RKO (cell line): ENCODE measurements at regions not wholly inside any gene's neighbourhood (a gene's known extent, or its start where the extent isn't known, plus 50 kb on each side); places are given as distances from the start of the nearest gene placed in this dataset.
"Not testable (repeated sequence)": the region's sequence is repeated elsewhere in the genome, so short reads cannot be mapped to it uniquely, and the experiment has no call there.

Experiments
- DNase-seq: peaks from one replicate; pipeline ENCODE4 v3.0.0-alpha.2; 2016; ENCODE audit warnings: low spot score

DNA sequence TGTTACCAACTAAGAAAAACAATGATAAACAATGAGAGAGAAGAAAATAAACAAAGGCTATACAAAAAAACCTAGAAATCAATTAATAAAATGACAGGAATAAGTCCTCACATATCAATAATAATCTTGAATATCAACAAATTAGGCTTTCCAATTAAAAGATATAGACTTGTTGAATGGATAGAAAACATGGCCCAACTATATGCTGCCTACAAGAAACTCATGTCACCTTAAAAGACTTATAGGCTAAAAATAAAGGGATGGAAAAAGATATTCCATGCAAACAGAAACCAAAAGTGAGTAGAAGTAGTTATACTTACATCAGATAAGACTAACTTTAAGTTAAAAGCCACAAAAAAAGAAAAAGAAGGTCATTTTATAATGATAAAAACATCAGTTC is 183.9 kb downstream of the MYRFL start:
- no peak for DNase-seq

DNA sequence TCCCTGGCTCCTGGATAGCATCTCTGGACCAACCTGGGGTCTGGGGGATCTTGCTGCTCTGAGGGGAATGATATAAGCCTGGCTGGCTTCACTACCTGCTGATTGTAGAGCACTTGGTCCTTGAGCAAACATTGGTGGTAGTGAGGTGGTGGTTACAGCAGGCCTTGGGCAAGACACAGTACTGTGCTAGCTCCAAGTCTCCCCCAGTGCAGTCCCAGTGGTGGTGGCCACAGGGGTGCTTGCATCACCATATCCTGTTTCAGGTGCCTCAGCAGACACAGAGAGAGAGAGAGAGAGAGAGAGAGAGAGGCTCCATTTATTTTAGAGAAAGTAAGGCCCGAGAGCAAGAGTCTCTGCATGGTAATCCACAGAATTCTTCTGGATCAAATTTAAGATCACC is 186.3 kb downstream of the MYRFL start:
- no peak for DNase-seq

DNA sequence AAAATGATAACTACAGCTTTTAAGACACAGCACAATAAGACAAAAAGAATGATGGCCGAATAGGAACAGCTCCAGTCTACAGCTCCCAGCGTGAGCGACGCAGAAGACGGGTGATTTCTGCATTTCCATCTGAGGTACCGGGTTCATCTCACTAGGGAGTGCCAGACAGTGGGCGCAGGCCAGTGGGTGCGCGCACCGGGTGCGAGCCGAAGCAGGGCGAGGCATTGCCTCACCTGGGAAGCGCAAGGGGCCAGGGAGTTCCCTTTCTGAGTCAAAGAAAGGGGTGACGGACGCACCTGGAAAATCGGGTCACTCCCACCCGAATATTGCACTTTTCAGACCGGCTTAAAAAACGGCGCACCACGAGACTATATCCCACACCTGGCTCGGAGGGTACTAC is 188.0 kb downstream of the MYRFL start:
- not testable (repeated sequence) for DNase-seq

DNA sequence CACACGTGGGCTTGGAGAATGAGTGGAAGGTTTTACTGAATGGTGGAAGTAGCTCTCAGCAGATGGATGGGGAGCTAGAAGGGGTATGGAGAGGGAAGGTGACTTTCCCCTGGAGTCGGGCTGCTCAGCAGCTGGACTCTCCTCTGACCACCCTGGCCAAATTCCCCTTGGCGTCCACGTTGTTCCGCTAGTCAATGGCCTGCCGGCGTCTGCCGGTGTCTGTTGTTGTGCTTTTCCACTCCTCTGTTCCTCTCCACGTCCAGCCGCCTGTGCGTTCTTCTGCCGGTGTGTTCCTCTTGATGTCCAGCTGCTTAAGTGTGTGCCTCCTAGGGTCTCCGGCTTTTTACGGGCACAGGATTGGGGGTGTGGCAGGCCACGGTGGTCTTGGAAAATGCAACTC is 203.5 kb downstream of the MYRFL start:
- DNase-seq, result no peak

DNA sequence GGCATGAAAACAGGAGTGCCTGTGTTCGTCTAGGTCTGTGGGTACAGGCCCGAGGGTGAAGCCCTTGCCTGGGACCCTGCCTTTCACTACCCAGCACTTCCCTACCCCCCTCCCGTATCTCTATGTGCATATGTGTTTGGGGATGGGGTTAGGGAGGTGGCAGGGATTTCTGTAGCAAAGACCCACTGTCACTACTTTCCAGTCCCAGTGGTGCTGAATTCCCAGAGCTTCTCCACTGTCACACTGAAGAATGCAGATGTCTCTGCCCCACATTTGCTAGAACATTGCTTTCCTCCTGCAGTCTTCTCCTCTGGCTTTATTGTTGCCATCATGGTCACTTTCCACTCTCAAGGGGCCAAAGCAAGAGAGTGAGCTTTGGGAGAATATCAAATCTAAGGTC is 203.9 kb downstream of the MYRFL start:
- no peak for DNase-seq

DNA sequence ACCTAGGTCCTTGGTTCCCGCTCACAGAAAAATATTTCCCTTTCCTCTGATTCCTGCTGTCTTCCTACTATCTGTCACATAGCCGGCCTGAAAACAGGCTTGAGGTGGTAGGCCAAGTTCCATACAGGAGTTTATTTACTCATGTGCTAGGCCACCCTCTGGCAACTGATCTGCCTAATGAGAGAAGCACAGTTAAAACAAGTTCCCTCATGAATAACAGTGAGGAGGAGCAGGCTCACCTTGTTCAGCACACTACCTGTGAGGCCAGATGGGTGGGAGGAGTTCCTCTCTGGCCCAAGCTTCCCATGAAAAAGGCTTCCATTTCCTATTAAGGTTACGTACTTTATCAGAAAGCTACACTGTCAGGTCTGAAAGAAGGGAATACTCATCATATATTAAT is 206.0 kb downstream of the MYRFL start:
- no peak for DNase-seq

DNA sequence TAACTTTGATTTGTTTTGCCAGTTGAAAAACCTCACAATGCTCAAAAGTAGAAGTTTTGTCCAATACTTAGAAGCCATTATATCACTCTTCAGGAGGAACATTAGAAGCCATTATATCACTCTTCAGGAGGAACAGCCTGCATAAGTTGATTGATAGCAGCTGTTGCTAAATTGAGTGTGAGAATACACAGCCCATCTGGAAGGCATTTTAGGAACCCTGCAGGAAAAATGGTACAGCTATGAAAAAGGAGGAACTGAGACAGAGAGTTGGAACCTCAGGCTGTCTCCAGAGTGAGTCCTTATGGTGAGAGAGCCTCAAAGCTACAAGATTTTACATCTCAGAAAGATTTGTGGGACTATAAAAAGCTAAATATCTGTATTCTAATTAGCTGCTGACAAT is 207.0 kb downstream of the MYRFL start:
- no peak for DNase-seq

DNA sequence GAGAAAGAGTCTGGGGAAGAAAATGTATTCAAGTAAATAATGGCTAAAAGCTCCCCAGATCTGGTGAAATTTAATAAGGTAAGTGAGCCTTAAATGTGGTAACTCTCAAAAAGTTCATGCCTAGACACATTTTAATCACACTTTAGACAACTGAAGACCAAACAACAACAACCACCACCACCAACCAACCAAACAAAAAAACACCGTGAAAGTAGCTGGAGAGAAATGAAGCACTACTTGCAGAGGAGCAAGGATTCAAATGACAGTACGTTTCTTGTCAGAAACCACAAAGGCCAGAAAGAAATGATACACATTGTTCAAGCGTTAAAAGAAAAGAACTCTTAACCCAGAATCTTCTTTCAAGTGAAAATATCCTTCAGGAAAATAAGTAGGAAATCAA is 208.3 kb downstream of the MYRFL start:
- DNase-seq, result no peak

DNA sequence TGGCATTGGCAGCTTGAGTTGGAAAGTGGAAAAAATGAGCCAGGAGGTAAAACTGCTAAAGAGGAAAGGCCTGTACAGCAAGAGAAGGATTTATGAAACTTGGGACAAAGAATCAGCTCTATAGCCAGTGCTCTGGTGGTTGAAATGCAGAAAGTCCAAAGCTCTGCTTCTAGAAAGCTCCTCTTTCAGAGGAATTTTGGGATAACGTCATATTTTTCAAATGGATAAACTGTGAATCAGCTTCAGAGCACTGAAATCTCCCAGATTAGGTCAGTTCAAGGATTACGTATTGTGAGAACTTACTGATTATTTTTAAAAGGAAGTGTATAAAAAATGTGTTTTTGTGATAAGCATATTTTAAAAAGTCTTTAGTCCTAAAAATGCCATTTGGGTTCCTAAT is 203.1 kb upstream of the CNOT2 start:
- DNase-seq, result no peak

DNA sequence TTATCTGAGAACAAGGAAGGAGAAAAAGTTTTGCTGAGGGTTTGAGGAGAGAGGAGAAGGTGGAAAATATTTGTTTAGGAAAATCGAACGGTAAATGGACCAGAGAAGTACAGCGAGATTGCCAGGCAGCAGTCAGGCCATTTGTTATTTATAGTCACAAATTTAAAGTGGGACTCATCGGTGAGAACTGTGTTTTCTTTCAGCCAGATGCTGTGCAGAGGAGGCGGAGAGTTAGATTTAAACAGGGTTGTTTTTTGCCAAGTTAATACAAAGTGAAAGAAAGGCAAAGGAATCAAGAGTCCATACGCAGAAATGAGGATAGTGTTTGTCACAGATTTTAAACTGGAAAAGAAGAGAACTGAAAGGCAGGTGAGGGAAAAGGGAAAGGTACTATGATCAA is 200.6 kb upstream of the CNOT2 start:
- DNase-seq, result no peak

DNA sequence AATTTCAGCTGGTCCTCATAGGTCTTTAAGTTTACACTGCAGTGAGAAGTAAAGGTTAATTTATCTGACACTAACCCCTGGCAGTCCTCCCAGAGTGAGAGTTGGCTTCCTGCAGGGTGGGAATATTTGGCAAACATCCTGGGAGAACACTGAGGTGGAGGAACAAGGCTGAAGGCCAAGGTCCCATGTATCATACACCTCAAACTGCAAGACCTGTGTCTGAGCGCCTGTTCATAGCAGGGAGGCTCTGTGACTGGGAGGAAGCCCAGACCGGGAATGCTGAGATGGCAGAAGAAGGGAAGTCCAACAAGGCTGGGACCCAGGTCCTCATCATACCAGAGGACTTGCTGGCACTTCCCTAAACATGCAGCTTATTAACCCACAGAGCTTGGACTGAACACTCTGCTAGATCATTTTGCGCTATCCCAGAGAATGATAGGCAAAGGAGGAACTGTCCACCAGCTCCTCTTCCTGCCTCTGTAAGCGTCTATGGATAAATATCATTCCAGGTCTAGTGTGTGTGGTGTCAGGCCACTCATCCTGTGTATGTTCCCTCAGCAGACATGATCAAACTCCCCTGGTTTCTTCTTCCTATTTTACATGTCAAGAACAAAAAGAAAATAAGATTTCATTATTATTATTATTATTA is 199.6 kb upstream of the CNOT2 start:
- no peak for DNase-seq

DNA sequence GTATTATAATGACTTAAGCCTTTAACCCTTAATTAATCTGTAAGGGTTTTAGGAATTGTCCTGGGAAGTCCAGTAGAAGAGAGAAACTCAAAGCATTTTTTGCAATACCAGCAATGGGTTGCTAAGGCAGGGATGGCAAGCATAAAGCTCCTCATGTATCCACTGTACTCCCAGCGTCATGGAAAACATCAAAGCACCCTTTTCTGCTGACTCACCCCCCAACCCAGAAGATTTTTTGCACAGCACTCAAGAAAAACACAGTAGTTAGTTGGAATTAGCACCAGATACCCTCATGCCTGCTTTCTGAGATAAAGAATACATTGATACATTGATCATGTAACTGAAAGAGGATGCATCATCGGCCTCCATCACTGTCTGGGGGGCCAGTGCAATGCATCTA is 199.1 kb upstream of the CNOT2 start:
- no peak for DNase-seq

DNA sequence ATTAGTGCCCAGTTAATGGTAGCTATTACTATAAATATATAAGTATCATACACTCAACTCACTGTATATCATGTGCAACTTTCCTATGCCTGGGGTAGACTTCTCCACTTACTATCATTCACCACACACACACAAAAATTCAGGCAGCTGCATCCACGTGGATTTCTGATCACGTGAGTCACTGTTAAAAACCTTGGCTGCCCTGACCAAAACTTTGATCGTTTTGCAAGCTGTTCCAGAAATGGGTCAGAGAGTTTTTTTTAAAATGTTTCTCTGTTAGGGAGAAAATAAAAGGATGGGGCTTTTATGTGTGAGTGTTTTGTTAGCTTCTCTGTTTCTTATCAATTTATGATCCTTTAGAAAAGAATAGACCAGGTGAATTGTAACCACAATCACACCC is 198.2 kb upstream of the CNOT2 start:
- DNase-seq, result no peak

DNA sequence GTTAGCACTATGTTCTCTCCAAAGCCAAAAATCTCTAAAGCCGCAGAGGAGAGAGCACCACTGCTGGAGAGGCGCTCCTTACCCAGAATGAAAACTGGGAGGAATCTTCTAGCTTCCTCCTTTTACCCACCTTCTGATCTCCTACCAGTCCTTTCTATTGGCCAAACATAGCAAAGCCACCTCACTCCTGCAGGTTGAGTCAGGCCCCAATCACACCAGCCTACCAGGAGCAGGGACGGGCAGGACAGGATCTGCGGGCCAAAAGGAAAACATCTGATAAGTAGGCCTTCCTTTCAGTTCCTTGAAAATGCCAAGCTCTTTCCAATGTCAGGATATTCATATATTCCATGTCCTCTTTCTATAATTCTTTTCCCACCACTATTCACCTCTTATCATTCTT is 197.7 kb upstream of the CNOT2 start:
- DNase-seq, result no peak

DNA sequence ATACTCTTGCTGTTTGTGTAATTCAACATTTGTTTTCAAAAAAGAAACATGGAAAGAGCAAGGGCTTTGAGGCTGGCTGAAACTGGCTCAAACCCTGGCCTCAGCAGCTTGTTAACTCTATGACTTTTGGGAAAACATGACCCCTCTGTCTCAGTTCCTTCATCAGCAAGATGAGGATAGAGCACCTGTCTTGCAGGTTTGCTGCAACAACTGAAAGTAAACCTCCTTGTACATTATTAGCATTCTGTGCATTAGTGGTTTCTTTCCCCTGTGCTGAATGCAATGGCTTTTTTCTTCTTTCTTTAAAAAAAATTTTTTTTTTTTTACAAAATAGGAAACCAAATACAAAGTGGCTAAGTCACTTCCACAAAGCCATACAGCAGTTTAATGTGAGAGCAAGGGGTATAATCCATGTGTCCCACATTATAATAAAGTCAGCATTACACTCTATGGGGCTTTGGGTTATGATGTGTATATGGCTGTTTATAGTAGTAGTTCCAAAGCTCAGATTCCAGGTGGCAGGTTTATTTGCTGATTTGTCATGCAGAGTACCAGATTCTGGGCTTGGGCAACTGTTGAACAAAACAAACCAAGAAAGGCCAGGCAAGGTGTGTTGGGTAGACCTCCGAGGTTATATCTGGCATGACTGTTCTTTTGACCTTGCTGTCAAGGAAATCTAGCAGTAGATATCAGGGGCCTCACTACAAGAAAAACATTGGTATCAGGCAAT is 194.5 kb upstream of the CNOT2 start:
- no peak for DNase-seq

DNA sequence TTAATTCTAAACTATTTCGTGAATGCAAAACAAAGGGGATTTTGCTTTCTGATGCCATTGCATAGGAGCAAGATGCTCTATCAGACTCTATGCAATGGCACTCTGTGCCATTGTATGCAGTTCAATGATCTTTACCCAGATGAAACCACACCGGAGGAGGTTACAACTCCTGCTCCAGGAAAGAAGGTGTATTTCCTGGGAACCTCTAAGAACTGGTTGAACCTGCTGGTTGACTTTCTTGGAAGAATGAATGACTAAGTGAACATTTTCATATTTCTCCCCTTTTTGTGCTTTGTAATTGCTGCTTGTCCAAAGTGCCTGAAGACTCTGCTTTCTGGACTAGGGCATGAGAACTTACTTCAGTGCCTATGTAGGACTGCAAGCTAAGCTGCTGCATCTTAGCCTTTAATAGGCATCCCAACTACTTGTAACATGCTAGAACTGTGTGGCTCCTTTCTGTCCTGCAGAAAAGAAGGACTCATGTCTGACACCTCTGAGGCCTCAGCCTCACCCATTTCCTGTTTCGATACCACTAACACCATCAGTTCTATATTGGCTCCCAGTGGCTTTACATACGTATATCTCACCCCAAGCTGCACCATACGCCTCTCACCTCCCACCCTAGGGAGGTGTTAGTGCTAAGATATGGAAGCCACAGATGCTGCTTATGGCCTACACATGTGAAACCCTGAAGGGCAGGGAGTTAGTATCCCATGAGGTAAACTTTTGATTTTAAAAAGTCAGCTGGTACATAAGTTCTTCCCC is 193.5 kb upstream of the CNOT2 start:
- no peak for DNase-seq

DNA sequence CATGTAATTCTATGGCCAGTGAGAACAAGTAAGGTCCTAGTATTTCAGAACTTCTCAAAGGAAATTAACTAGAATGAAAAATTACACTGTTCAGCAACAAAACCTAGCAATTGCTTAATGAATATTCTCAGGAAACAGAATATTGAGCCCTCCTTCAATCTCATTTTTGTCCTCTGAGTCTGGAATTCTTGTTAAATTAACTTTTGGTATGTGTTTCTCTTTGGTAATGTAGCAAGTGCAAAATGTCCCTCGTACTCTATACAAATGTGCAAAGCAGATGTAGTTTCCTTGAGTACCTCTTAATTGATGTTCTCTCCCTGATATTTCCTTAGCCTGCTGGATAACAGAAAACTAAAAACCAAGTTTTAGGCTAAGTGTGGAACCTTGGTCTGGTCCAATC is 190.8 kb upstream of the CNOT2 start:
- DNase-seq, result no peak

DNA sequence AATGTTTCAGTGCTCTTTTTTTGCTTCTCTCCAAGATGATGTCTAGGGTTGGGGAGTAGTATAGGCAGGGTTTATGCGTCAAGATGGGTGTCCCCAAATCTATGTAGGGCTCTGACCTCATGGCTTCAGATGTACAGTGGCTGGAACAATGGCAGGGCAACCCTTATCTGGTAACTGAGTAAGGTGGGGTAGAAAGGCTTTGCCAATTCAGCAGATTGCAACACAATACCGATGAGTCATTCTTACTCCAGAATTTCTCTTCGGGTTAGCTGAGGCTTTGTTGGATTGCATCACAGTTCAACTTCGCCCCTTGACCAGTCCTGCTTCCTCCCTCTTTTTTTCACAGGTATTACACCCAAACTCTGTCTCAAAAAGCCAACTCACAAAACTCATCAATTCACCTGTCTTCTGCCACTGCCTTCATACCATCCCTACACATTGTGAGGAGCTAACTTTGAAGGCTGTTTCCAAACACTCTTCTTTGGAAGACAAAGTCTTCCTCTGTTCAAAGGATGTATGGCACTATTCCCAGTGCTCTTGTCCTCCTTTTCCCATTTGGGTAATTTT is 190.2 kb upstream of the CNOT2 start:
- peak; percentile 82 for DNase-seq

DNA sequence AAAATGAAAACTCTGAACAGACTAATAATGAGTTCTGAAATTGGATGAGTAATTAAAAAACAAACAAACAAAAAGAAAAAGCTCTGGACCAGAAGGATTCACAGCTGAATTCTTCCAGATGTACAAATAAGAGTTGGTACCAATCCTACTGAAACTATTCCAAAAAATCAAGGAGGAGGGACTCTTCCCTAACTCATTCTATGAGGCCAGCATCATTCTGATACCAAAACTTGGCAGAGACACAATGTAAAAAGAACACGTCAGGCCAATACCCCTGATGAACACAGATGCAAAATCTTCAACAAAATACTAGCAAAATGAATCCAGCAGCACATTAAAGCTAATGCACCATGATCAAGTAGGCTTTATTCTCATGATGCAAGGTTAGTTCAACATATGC is 183.9 kb upstream of the CNOT2 start:
- DNase-seq, result no peak

DNA sequence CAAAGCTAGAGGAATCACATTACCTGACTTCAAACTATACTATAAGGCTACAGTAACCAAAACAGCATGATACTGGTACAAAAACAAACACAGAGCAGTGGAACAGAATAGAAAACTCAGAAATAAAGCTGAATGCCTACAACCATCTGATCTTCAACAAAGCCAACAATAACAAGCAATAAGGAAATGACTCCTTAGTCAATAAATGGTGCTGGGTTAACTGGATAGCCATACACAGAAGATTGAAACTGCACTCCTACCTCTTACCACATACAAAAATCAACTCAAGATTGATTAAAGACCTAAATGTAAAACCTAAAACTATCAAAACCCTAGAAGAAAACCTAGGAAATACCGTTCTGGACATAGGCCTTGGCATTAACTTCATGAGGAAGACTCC is 182.6 kb upstream of the CNOT2 start:
- DNase-seq, result no peak

DNA sequence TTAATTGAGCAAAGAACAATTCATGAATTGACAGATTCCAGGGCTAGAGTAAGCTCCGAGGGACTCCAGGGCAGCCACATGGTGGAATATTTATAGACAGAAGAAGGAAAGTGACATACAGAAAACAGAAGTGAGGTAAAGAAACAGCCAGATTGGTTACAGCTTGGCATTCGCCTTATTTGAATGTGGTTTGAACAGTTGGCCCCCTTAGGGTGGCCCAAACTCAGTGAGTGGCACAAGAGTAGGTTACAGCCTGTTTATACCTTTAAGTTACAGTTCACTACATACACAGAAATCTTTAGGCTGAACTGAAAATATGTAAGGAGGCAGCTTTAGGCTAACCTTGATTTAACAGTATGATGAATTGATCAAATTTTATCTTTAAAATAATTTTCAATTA is 174.5 kb upstream of the CNOT2 start:
- DNase-seq, result no peak

DNA sequence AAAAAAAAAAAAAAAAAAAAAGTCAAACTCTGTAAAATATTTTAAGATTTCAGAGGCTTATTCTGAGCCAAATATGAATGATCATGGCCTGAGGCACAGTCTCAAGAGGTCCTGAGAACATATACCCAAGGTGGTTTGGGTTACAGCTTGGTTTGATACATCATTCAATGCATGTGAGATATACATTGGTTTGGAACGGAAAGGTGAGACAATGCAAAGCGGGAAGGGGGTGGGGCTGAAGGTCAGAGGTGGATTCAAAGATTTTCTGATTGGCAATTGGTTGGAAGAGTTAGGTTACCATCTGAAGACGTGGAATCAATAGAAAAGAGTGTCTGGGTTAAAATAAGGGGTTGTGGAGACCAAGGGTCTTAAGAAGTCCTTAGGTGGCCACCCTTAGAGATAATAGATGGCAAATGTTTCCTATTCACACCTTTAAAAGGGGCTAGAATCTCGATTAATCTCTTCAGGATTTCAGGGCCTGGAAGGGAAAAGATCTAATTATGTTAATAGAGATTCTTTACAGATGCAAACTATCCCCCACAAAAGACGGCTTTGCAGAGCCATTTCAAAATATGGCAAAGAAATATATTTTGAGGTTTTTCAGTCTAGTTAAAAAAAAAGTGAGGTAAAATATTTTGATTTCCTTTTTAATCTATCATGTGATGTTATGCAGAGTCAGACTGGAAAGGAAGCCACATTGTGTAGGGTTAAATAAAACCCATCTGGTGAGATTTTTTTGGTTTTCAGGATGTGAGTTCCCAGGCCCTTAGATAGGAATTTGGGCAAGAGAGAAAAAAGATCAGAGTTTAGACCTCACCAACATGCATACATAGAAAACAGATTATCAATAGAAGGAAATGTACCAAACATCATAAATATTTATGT is 173.8 kb upstream of the CNOT2 start:
- DNase-seq, result no peak
